ENCODE measurements at regions not wholly inside any gene's neighbourhood (a gene's known extent, or its start where the extent isn't known, plus 50 kb on each side); places are given as distances from the start of the nearest gene placed in this dataset.

- TF ChIP-seq CTCF (IDR thresholded peaks at IDR 0.05), result no peak
- no peak for TF ChIP-seq POLR2AphosphoS5 (IDR thresholded peaks at IDR 0.05; ENCODE audit: low read depth, low read length)
- no peak for TF ChIP-seq REST (IDR thresholded peaks at IDR 0.05; ENCODE audit: insufficient read depth in 1 of 2, low read depth in 2 of 2, low read length in 1 of 2)
Observed at GRCh38 chr18:68083131-68083530, 566.6 kb upstream of the DSEL start.
